Endothelial cell of hepatic sinusoid (primary cell): ENCODE measurements at regions not wholly inside any gene's neighbourhood (a gene's known extent, or its start where the extent isn't known, plus 50 kb on each side); places are given as distances from the start of the nearest gene placed in this dataset.

Experiments
- in situ Hi-C: cut with HindIII; loops from 2 replicates; pipeline ENCODE4 v1.10.0; 2017; ENCODE audit warnings: low sequenced_read_pairs

DNA sequence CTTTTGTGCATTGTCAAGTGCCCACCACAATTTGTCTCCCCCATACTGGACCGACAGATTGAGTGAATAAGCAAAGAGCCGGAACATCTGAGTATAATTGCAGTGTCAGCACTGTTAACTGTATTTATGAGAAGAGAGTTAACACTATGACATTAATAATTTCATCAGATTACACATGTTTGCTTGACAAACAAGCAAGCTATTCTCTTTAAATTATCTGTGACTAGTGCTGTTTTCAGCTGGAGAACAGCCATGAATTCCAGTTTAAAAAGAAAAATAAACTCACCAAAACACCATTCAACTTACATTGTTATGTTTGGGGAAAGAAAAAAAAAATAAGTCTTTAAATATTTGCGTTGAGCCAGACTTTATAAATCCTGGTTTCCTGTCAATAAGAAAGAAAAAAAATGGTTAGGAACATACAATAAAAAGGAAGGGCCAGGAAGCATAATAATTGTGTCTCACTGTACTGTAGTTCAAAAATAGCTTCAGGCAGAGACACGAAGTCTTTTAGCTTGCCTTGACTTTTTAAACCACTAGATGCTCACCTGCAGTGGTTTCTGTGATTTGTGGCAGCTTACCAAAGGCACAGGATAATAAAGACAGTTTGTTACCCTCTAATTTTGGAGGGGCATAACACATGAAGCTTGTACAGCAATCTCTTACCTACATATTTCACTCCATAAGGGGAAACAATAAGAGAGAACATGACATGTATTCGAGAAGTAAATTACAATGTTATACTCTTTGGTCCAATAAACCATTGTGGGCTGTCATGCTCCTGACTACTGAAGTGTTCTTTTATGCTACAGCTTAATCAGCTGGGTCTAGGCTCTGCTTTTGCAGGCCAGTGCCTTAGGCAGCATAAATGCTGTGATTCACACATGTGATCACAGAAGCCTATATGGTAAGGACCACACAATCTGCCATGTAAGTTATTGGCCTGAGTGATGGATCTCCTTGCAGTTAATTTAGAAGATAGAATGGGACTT is 302.0 kb upstream of the ADGRL2 start:
- in situ Hi-C loops, result no loop called here

DNA sequence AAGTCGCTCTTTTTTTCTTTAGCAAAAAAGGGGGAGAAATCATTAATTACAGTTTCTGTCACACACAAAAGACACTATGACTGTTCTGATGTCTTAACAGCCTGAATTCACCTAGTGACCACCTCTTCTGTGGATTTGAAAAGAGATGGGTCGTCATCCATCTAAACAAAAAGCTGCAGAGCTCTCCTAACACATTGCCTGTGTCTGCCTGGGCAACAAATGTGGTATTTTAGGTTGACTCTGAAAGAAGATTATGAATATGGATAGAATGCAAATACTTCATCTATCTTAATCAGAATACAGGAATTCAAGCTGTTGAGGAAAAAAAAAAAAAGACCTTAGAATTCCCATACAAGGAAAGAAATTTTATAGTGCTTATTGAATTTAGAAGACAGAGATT is 304.4 kb upstream of the ADGRL2 start:
- in situ Hi-C loops, result no loop called here

DNA sequence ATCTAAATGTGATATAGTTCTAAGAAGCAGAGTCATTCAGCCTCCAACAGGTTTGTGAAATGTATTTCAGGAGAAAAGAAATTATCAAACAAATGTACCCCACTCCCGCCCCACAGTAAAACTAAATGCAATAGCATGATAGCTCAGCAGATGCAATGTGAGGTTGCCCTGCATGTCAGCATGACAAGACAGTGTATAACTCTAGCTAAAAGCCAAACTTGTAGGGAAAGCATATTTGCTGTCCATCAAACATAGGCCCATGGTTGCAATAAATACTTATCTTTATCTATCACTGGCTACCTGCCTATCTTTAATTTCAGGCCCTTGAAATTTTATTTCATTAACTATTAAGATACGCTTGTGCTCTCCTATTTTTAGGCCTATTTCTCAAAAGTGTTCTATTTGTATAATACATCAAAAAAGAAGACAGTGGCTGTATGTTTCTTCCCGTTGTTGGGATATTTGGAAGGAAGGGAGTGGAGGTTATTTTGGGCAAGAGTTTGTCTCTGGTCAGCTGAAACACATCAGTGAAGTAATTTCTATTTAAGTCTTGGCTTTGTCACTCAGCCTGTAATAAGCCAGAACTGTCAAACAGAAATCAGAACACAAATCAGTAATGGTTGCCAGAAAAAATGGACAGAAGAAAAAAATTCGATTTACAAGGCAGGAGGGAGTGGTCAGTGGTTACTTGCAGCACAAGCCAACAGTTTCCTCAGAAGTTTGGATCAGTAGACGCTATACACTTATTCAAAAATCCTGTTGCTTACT is 307.4 kb upstream of the ADGRL2 start:
- in situ Hi-C loops, result no loop called here

DNA sequence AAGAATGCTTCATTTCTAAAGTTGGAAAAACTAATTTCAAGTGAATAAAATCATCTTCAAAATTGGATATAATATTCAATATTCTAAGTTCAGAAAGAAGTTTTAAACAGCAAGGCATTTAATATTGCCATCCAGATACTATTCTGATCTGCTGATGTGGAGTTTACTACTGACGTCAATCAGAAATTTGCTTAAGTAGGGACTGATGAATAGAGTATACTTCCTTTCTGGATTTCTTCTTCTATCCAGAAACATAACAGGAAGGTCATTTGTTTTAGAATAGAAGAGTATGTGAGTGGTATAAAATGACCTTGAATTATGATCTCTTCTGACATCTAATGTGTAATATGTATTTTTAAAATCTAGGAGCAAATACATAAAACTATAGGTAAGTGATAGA is 308.1 kb upstream of the ADGRL2 start:
- in situ Hi-C loops, result no loop called here

DNA sequence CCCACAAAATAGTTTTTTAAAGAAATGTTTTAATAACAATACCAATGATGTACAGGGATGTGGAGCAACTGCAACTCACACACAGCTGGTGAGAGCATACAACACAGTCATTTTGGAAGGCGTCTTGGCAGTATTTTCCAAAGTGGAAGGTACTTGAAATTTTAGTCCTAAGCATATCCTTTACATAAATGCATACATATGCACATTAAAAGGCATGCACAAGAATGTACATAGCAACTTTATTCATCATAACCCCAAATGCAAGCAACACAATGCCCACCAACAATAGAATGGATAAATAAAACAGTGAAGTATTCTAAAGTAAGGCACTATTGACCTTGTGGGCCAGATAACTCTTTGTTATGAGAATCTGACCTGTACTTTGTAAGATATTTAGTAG is 310.1 kb upstream of the ADGRL2 start:
- in situ Hi-C loops, result no loop called here

DNA sequence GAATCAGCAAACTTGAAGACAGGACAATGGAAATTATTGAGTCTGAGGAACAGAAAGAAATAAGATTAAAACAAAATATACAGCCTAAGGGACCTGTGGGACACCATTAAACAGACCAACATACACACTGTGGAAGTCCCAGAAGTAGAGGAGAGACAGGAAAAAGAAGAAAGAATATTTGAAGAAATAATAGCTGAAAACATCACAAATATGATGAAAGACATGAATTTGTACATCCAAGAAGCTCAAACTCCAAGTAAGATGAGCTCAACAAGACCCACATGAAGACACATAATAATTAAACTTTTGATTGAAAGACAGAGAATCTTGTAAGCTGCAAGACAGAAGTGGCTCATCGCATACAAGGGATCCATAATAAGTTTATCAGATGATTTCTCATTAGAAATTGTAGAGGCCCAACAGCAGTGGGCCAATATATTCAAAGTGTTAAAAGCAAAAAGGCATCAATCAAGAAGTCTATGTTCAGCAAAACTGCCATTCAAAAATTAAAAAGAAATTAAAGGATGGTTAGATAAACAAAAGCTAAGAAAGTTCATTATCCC is 311.3 kb upstream of the ADGRL2 start:
- in situ Hi-C loops, result no loop called here

DNA sequence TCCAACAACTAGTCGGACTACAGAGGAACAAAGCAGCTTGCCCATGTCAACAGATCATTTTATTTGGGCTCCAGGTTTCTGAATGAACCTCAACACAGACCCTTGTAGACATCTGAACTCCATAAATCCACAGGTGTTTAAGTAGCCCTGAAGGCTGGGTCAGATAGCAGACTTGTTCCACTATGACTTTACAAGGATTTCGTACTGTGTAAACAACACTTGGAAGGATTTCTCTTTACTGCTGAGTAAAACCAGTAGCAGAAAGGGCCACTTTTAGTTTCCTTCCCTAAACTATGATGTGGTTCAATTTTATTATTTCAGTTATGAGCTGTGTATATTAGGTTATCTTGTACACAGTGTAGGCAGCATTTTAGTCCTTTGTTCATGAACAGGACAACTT is 316.4 kb upstream of the ADGRL2 start:
- in situ Hi-C loops, result no loop called here

DNA sequence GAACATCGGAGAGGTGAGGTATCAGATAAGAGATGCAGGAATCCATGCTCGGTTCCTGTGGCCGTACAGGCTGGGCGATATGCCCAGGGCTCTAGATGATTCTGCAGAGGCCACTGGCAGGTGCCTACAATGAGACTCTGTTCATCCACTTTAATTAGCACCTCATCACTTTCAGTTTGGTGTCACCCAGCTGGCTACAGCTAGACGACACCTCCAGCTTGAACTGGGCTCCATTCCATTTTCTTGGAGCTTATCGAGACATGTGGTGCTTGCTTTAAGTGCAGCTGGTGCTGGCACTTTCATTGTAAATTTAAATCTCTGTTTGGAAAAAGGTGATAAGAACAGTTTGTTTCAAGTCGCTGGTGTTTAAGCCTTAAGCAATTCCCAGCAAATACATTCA is 322.5 kb upstream of the ADGRL2 start:
- in situ Hi-C loops, result no loop called here

DNA sequence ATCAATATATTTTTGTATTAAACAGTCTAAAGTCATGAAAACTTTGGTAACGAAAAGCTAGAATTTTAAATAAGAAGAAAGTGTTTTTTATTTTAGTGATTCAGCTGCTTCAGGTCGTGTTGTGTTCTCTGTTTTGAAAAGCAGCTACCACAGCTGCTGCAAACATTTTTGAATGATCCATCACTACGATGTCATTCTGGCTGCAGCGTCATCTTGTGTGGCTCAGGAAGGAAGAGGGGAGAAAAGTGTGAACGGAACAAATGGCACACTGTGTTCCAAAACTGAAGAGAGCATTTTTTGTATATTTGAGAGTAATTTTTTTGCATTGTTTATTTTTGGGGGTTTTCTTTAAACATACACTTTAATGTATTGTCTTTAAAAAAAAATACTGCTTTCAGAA is 323.0 kb upstream of the ADGRL2 start:
- in situ Hi-C loops, result no loop called here

DNA sequence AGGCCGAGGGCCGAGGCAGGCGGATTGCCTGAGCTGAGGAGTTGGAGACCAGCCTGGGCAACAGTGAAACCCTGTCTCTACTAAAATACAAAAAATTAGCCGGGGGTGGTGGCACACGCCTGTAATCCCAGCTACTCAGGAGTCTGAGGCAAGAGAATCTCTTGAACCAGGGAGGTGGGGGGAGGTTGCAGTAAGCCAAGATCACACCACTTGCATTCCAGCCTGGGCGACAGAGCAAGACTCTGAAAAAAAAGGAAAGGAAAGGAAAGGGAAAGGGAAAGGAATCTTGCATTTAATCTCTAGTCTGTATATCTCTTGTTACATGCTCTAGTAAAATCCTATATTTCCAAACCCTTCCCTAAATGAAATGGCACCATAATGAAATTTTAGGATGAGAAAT is 328.3 kb upstream of the ADGRL2 start:
- in situ Hi-C loops, result no loop called here

DNA sequence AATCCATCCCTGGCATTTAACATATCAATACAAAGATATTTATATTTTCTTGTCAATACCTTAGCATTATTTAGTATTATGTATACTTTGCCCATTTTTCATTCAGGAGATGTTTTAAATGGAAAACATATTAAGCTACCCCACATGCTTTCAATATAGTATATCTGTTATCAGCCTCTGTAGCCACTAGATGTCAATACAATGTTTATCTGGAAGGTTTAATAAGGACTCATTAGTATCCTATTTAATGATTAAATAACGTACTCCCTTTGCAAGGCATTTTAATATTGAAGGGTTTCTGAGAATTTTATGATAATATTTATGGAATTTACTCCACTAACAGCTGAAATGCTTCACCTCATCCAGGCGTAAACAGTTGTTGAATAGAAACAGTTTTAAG is 329.5 kb upstream of the ADGRL2 start:
- in situ Hi-C loops, result no loop called here

DNA sequence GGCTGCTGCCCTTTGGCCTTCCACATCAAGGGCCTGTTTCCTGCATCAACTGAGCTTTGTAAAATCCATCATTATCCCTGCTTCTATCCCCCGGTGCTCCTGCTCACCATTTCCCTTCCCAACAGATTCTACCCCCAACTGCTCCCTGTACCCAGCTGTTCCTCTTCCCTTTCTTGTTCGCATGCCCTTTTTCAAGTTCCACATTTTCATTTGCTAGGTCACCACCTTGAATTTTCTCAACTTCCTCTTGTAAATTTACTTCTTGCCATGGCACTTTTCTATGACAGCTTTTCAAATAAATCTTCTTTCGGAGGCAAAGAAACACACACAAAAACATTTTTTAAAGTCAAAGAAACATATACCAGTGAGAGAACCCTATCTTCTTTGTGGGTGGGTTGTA is 330.5 kb upstream of the ADGRL2 start:
- in situ Hi-C loops, result no loop called here

DNA sequence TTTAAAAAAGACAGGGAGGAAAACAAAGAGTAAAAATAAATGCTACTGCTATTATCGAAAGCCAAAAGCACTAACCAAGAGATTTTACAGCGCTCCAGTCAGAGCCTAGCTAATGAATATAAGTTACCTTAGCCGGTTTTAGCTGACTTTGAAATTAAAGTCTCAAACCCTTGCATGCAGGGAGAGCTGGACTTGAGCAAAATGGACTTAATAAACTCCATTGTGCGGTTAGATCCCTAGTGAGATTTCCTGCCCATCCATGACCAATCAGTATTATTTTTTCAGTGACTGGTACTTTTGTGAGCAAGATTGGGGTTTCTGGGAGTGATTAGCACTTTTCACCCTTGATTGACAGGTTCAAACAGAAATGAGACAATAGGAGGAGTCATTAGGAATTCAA is 333.4 kb upstream of the ADGRL2 start:
- in situ Hi-C loops, result no loop called here

DNA sequence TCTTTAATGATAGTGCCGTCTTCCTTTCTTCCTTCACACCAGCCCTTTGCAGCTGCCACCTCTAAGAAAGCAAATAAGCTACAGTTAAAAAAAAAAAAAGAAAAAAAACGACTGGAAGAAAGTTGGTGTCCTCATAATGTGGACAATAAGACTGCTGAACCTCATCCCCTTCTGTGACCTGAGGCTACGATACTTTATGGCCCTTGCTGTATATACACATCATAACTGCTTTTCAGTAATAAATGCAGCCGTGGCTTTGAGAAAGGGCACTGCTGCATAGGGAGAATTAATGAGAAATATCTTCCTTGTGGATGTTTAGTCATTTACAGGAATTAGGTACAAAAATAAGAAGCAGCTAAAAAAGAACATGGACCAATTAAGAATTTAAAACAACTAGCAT is 333.8 kb upstream of the ADGRL2 start:
- in situ Hi-C loops, result no loop called here

DNA sequence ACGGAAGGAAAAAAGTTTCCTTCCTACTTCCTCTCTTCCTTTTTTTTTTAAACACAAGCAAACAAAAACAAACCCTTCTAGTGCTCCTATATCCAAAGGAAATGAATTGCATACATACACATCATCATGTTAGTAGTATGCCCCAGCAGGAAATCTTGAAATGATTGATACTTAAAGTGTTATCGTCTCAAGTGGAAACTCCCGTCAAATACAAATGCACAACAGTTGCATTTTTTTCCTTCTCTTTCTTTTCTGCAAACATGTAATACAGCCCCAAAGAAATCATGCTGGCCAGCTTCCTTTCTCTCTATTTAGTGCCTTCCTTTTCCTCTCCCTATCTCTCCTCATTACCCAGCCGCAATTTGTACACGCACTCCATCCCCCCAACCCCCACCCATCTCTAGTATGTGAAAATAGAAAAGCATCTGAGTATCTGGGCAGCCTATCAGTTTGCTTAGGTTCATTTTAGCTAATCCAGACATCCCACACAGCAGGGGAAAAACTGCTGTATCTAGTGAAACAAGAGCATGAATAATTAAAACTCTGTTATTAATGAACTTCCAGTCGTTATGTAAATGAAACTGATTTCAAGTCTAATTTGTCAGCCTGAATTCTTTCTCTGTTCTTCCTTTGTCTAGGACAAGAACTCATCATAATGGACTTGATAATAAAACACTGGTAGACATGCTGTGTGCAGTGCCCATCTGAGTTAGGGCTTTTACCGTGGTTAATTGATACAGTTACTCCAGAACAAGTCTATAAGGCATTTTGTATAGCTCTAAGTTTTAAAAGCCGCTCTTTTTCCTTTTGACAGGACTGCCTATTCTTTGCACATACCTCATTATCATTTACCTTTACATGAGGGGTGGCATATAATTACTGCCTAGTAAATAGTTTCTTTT is 336.5 kb upstream of the ADGRL2 start:
- in situ Hi-C loops, result no loop called here

DNA sequence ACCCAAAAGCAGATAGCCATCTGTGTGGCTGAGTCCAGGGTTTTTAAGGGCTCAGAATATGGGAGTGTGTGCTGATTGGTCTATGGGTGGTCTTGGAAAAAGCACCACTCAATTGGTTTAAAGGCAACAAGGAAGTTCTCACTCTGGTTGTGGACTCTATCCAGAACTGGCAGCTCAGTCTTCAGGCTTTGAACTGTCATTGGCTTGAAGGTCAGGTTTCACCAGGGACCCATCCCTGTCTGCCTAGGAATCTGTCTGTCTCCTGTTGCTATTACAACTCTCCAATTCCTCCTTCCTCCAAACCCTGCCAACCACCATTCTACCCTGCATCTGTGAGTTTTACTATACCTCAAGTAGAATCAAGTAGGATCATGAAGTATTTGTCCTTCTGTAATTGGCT is 341.7 kb upstream of the ADGRL2 start:
- in situ Hi-C loops, result no loop called here

DNA sequence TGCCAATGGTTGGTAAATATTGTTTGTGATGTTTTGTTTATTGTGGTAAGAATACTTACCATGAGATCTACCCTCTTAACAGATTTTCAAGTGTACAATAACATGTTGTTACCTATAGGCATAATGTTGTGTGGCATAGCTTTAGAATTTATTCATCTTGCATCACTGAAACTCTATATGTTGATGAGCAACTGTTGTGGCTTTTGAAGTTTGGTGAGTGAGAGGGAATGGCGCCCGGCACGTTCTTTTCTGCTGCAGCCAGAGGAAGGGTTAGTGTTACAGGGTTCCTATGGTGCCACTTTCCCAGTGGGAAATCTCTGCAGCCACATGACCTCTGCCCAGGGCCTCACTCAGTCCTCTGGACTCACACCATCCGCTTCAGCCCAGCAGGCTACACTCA is 342.5 kb upstream of the ADGRL2 start:
- in situ Hi-C loops, result no loop called here

DNA sequence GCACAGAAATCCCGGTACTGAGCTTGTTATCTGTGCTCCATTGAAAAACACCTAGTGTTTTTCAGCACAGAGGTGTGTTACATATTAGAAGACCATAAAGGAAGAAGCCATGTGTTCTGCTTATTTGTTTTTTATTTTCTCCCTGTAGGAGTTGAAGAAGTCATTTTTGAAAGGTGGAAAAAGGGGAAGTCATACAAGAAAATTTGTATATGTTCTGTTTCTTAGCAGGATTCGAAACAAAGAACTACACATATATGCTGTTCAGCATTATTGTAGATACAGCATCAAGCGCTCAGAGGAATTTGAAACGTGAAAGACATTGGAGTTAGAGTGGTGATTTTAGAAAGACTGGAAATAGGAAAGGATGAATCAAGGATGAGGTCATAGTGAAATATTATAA is 345.3 kb upstream of the ADGRL2 start:
- in situ Hi-C loops, result no loop called here

DNA sequence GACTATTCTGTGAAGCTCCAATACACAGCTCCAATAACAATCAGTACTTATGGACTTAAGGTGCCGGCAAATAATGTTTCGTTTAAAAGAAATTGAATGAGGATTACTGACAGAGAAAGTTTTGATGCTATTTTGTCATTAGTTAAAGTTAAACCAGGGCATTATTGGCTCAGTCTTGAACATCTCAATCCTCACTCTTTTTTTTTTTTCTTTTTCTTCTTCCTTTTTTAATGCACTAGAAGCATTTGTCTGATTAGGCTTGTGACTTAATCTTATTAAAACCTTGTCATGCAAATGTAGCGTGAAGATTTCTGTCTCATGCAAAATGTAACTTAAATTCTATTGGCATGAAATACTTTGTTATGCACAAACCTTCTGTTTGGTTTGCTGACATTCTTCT is 346.8 kb upstream of the ADGRL2 start:
- in situ Hi-C loops, result no loop called here

DNA sequence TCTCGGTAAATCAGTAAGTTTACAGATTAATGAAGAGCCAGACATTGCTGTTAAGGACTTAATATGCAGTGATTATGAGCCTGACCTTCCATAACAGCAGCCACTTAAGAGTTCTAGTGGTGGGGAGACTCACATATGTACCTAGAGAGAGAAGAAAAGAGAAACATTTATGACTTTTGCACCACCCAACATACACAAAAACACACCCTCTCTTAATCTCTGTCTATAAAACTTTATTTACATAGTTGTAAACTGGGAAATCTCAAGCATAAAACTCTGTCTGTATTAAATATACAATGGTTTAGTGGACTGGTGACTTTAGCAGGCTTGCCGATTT is 347.4 kb upstream of the ADGRL2 start:
- in situ Hi-C loops, result no loop called here
